ENCODE measurements at regions not wholly inside any gene's neighbourhood (a gene's known extent, or its start where the extent isn't known, plus 50 kb on each side); places are given as distances from the start of the nearest gene placed in this dataset.

DNA sequence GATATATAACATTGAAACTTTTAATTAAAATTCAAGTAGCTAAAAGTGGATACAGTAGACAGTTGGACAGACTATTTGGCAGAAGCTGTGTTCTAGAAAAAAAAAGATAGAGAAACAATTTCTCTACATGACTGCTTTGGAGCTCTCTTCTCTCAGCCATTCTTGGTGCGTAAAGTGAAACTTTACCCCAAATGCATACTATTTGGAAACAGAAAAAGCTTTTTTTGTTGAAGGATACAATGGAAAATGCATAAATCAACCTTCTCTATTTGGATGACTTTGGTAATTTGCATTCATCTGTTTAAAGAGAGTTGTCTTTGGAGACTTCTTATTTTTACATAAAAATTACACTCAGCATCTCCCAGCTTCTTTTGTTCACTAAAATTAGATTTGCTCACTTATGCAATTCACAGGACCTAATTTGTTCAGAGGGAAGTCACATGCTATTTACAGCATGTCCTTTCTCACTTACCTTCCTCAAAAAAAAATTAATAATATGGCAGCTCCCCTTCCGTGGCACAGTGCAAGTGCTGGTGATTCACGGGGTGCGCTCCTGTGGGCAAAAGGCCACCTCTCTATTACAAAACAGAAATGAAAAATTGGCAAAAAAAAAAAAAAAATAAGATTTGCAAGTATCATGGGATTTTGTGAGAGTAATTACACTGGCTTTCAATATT lies 498.9 kb downstream of the RERGL start:
- ATAC-seq (ENCODE audit: insufficient number of reproducible peaks, low FRiP score, low read depth), result no peak
- H3K27ac ChIP-seq, result no peak overlapping the region
- H3K27me3 ChIP-seq (replicated peaks; ENCODE audit: insufficient read depth), result no peaks in the 10 kb centered on the region
- H3K36me3 ChIP-seq, result no peaks in the 10 kb centered on the region
- DNase-seq (ENCODE audit: low spot score), result no peak
- H3K4me3 ChIP-seq, result no peak overlapping the region
- H3K9me3 ChIP-seq, result no peaks in the 10 kb centered on the region
- no peaks in the 10 kb centered on the region for H3K4me1 ChIP-seq (ENCODE audit: control insufficient read depth in 1 of 2, low read depth in 2 of 2)
- TF ChIP-seq, protein P1, sequence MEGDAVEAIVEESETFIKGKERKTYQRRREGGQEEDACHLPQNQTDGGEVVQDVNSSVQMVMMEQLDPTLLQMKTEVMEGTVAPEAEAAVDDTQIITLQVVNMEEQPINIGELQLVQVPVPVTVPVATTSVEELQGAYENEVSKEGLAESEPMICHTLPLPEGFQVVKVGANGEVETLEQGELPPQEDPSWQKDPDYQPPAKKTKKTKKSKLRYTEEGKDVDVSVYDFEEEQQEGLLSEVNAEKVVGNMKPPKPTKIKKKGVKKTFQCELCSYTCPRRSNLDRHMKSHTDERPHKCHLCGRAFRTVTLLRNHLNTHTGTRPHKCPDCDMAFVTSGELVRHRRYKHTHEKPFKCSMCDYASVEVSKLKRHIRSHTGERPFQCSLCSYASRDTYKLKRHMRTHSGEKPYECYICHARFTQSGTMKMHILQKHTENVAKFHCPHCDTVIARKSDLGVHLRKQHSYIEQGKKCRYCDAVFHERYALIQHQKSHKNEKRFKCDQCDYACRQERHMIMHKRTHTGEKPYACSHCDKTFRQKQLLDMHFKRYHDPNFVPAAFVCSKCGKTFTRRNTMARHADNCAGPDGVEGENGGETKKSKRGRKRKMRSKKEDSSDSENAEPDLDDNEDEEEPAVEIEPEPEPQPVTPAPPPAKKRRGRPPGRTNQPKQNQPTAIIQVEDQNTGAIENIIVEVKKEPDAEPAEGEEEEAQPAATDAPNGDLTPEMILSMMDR (IDR thresholded peaks at IDR 0.05), result no peak

DNA sequence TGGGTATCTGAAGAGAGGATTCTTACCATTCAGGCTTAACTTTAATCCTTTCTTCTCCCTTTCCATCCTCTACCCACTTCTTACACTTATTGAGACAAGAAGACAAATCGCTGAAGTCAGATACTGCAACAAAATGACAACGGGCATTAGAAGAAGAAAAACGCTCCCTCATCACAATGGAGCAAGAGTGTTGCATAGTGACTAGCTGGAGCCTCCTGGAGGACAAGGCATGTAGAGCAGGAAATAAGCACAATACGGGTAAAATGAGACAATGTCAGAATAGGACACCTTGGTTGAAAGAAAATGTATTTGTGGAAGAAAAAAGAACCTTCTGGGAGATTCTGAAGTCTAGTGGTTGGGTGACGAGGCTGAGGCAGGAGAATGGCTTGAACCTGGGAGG lies 501.0 kb downstream of the RERGL start:
- no peak overlapping the region for H3K27ac ChIP-seq
- ATAC-seq (ENCODE audit: insufficient number of reproducible peaks, low FRiP score, low read depth) (no peak), DNase-seq (ENCODE audit: low spot score) (no peak)
- TF ChIP-seq, protein P1 (IDR thresholded peaks at IDR 0.05), result no peak
- no peak overlapping the region for H3K4me3 ChIP-seq
- H3K4me1 ChIP-seq (ENCODE audit: control insufficient read depth in 1 of 2, low read depth in 2 of 2), result no peaks in the 10 kb centered on the region
- no peaks in the 10 kb centered on the region for H3K27me3 ChIP-seq (replicated peaks; ENCODE audit: insufficient read depth)
- H3K9me3 ChIP-seq, result no peaks in the 10 kb centered on the region
- H3K36me3 ChIP-seq, result no peaks in the 10 kb centered on the region

DNA sequence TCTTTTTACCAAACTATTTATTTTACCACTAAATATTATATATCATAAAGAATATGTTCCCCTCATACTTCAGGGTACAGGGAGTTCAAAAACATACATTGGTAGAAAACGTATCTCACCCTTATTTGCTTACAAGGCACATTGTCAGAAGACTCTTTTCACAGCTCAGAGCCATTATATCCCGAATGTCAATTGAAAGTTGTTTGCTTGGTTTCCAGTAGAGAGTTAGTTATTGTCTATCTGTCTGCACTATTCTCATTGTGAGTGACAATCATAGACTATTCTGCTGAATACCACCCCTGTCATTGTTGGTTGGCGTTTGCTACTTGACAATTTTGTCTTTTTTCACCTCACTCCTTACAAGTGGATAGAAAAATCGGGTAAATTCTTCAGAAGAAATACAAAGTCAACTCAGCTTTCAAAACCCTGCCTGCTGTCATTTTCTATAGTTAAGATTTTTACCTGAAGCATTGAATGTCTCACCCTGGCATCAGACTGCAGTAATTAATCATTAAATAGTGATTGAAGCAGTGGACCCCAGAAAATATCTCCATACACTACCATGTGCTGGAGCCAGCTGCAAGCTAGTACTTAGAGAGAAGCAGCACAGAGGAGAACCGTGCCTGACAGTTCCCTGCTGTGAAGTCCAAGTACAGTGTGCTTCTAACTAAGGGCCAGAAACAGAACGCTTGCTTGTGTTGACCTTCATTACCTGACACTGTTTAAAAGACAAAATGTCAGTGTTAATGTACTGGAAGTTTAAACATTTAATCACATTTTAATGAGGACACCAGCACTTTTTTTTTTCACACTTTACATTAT lies 510.6 kb downstream of the RERGL start:
- Histone ChIP-seq H3K36me3 (no peaks in the 10 kb centered on the region), H3K9me3 (no peaks in the 10 kb centered on the region), H3K4me3 (no peak overlapping the region), H3K4me1 (ENCODE audit: control insufficient read depth in 1 of 2, low read depth in 2 of 2) (no peaks in the 10 kb centered on the region), H3K27me3 (replicated peaks; ENCODE audit: insufficient read depth) (no peaks in the 10 kb centered on the region), H3K27ac (no peak overlapping the region)
- ATAC-seq (ENCODE audit: insufficient number of reproducible peaks, low FRiP score, low read depth) (no peak), DNase-seq (ENCODE audit: low spot score) (no peak)
- TF ChIP-seq, protein P1 (IDR thresholded peaks at IDR 0.05), result no peak

DNA sequence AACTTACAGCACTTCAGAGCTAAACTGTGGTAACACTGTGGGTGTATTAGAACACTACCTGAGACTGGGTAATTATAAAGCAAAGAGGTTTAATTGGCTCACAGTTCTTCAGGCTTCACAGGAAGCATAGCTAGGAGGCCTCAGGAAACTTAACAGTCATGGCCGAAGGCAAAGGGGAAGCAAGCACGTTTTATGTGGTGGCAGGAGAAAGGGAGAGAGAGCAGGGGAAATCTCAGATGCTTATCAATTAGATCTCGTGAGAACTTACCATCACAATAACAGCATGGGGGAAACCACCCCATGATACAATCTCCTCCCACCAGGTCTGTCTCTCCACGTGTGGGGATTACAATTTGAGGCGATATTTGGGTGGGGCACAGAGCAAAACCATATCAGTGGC lies 512.6 kb downstream of the RERGL start:
- ATAC-seq (ENCODE audit: insufficient number of reproducible peaks, low FRiP score, low read depth) (no peak), DNase-seq (ENCODE audit: low spot score) (no peak)
- Histone ChIP-seq H3K4me3 (no peak overlapping the region), H3K27me3 (replicated peaks; ENCODE audit: insufficient read depth) (no peaks in the 10 kb centered on the region), H3K9me3 (no peaks in the 10 kb centered on the region), H3K36me3 (no peaks in the 10 kb centered on the region), H3K4me1 (ENCODE audit: control insufficient read depth in 1 of 2, low read depth in 2 of 2) (no peaks in the 10 kb centered on the region), H3K27ac (no peak overlapping the region)
- TF ChIP-seq, protein P1 (IDR thresholded peaks at IDR 0.05), result no peak

DNA sequence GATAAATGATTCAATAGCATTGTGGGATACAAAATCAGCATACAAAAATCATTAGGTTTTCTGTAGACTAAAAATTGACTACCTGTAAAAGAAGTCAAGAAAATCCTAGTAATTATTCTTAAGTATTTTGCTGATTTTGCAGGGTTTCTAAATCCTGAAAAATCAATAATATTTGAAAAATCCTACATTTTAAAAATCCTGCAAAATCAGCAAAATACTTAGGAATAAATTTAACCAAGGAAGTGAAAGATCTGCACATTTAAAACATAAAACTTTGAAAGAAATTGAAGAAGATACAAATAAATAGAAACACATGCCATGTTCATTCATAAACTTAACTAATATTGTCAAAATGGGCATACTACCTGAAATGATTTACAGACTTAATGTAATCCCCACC lies 517.7 kb downstream of the RERGL start:
- H3K36me3 ChIP-seq, result no peaks in the 10 kb centered on the region
- H3K4me1 ChIP-seq (ENCODE audit: control insufficient read depth in 1 of 2, low read depth in 2 of 2), result no peaks in the 10 kb centered on the region
- H3K4me3 ChIP-seq, result no peak overlapping the region
- ATAC-seq (ENCODE audit: insufficient number of reproducible peaks, low FRiP score, low read depth), result no peak
- no peak for DNase-seq (ENCODE audit: low spot score)
- H3K27ac ChIP-seq, result no peak overlapping the region
- H3K9me3 ChIP-seq, result no peaks in the 10 kb centered on the region
- TF ChIP-seq, protein P1 (IDR thresholded peaks at IDR 0.05), result no peak
- H3K27me3 ChIP-seq (replicated peaks; ENCODE audit: insufficient read depth), result no peaks in the 10 kb centered on the region
